ENCODE measurements at regions not wholly inside any gene's neighbourhood (a gene's known extent, or its start where the extent isn't known, plus 50 kb on each side); places are given as distances from the start of the nearest gene placed in this dataset.

GRCh38 chr18:29096079-29096770 is 919.3 kb upstream of the CDH2 start:
- TF ChIP-seq CTCF (IDR thresholded peaks at IDR 0.05): no peak
- no peak for TF ChIP-seq EP300 (IDR thresholded peaks at IDR 0.05)
- TF ChIP-seq POLR2AphosphoS5 (IDR thresholded peaks at IDR 0.05): no peak
- TF ChIP-seq POLR2A (IDR thresholded peaks at IDR 0.05): no peak
